GM18951 (cell line): ENCODE measurements at regions not wholly inside any gene's neighbourhood (a gene's known extent, or its start where the extent isn't known, plus 50 kb on each side); places are given as distances from the start of the nearest gene placed in this dataset.
"Not testable (repeated sequence)": the region's sequence is repeated elsewhere in the genome, so short reads cannot be mapped to it uniquely, and the experiment has no call there.

Experiments used
- POLR2A ChIP-seq: IDR thresholded peaks from 4 replicates; pipeline ENCODE4 v1.6.1; 2011; ENCODE audit warnings: mild to moderate bottlenecking; ENCODE audit not compliant: insufficient read length, insufficient read depth; ENCODE audit errors: extremely low read depth
- in situ Hi-C: fragments of 300-500 bp; cut with MboI; formaldehyde crosslinking; loops from one replicate; pipeline ENCODE4 v1.12.0; 2022; ENCODE audit warnings: low sequenced_read_pairs, mixed read lengths, inconsistent platforms; ENCODE audit not compliant: unreplicated experiment

DNA sequence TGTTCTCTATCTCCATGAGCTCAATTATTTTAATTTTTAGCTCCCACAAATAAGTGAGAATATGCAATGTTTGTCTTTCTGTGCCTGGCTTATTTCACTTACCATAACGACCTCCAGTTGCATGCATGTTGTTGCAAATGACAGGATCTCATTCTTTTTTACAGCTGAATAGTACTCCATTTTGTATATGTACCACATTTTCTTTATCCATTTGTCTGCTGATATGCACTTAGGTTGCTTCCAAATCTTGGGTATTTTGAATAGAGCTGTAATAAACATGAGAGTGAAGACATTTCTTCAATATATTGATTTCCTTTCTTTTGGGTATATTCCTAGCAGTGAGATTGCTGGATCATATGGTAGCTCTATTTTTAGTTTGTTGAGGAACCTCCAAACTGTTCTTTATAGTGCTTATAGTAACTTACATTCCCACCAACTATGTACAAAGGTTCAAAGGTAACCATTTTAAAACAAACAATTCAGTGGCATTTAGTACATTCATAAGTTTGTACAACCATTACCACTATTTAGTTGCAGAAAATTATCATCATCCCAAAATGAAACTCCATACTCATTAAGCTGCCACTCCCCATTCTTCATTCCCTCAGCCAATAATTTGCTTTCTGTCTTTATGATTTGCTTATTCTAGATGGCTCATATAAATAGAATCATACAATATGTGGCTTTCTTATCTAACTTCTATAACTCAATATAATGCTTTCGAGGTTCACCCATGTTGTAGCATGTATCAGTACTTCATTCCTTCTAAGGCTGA, 255.9 kb upstream of the NFIA start:
- in situ Hi-C loops, result no loop called here
- no peak for TF ChIP-seq POLR2A

DNA sequence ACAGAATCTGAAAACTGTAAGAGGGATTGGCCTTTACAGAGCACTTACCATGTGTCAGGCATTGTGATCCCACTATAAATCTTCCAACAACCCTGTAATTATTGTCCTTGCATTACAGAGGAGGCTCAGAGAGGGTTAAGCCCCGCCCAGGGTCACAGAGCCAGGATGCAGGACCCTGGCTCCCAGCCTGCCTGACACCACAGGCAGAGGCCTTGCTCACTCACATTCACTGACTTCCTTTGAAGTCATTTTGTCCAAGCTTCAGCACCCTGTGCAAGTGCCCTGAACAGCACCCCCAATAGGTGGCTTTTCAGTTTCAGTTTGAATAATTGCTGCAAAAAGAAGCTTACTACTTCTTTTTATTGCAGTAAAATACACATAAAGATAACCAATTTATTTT, 256.8 kb upstream of the NFIA start:
- in situ Hi-C loops, result no loop called here
- TF ChIP-seq POLR2A, result no peak

DNA sequence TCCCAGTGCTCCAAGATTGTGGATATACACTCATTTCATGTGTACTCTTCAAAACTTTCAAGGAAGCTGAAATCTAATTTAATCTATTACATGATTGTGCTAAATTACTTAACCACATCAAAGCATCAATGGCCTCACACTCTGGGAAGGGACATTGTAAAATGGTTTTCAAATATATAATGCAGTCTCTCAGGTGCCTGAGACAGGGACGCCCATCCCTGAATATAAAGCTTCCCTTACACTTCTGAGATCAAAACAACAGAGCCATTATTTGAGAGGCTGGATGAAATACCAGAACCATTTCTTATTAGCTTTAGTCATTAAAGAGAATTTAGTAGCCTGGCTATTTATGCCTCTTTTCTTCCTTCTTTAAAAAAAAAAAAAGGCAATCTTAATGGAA, 259.2 kb upstream of the NFIA start:
- no peak for TF ChIP-seq POLR2A

DNA sequence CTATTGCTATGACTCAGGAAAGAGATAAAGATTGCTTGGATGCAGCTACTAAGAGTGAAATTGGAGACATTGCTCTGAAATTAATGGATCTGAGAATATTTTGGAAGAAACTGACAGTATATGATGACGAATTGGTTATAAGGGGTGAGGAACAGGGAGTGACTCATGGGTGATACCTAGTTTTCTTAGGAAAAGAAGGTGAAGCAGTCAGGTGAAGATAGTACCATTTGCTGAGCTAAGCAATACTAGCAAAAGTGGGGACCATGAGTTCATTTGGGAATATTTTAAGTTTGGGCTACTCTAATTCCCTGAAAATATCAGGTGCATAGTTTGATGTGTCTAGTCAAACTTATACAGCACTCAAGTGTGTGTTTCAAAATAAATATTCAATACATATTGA, 260.1 kb upstream of the NFIA start:
- in situ Hi-C loops, result no loop called here
- TF ChIP-seq POLR2A, result no peak

More for the DNA sequence above, 259.2 kb upstream of the NFIA start:
- in situ Hi-C loops, result no loop called here

DNA sequence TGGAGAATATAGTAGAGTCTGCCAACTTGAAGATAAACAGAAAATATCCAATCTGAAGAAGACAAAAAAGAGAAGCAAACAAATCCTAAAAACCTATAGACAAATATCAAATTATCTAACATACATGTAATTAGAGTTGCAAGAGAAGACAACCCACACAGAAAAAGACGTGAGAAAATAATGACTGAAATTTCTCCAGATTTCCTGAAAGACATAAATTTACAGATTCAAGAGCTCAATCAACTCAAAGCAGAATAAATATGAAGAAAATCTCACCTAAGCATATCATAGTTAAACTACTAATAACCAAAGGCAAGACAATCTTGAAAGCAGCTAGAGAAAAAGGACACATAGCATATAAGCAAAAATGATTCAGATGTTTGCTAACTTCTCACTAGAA, 261.2 kb upstream of the NFIA start:
- in situ Hi-C loops, result no loop called here
- no peak for TF ChIP-seq POLR2A

DNA sequence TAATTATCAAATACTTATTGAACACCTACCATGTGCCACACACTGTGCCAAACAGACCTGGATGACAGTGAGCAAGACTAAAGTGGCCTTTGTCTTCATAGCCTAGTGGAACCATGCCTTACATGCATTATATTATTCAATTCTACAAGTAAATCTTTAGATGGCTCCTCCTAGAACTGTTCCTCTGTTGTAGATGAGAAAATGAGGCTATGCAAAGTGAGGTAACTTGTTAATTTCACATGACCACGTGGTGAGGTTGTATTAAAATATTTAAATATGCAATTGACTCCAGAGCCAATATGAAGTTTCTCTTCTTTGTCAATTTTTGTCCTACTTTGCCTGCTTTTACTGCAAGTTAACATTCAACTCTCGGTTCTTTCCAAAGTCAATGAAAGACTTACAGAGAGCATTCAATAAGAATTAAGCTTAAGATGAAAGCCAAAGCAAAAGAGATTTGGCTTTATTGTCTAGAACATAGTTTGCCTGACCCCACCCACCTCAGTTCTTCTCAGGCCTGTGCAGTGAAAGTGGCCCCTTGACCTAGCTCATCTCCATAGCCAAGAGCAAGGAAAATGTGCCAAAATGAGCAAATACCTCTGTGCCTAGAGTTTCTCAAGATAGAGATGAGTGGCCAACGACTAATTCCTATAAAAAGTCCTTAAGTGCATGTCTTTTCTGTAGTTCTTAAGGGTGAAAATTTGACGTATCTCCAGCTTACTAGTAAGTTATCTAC, 263.2 kb upstream of the NFIA start:
- in situ Hi-C loops, result no loop called here
- TF ChIP-seq POLR2A, result no peak

DNA sequence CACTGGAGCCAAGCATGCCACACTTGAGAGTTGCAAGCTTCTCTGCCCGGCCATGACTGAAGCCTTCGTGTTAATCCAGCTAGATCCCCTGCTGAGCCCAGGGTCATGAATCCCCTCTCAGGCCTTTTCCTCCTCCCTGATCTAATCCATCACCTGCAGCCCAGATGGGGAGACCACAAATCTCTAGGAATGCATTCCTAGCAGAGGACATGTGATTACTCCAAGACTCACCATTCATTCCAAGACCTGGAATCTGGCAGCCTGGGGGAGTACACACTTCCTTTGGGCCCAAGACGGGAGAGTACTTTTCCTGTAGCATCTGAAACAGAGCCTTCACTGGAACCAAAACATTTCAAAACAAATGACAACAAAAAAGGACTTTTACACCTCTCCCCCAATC, 269.3 kb upstream of the NFIA start:
- TF ChIP-seq POLR2A, result no peak
- in situ Hi-C loops, result no loop called here

DNA sequence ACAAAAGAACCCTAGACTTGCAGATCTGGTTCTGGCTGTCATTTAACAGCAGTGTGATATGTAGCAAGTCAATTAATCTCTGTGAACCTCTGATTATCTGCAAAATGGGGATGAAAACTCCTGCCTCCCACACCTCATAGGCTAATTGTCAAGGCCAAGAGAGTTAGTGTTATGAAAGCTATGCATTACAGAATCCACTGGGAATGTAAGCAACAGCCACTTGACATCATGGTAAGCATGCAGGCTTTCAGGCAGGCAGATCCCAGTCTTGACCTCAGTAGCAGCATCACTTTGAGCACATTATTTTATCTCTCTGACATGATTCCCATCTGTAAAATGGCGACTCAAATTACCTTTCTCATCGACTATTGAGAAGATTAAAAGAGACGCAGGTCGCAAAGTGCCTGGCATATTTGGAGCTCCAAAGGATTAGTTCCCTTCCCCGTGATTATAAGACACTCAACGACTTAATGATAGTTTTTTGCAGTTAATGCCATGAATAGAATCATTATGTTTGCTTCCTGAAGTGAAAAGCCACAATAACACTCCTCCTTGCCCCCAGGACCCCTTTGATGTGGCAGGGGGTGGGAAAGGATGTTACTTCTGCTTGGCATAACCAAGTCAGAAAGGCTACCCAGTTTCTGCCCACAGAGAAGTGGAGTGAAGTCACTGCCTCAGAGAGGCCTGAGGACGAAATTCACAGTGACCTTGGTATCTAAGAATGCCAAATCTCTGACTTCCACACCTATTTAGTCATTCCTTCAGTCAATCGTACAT, 273.0 kb upstream of the NFIA start:
- no peak for TF ChIP-seq POLR2A
- in situ Hi-C loops, result no loop called here

DNA sequence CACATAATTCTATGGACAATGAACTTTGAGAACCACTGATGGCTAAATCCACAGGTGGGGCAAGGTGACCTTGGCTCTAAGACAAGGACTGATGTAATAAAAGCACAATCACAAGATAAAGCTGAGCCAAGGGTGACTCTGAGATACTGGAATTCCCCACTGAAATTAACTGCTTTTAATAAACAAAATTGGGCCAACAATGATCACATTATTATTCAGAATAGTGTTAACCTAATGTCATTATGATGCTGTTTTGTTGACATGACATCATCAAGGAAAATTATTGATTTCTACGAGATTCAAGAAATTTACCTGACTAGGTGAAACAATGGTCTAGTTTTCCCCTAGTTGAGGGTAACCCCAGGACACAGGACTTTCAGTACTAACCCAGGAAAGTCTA, 273.7 kb upstream of the NFIA start:
- in situ Hi-C loops, result no loop called here
- no peak for TF ChIP-seq POLR2A

DNA sequence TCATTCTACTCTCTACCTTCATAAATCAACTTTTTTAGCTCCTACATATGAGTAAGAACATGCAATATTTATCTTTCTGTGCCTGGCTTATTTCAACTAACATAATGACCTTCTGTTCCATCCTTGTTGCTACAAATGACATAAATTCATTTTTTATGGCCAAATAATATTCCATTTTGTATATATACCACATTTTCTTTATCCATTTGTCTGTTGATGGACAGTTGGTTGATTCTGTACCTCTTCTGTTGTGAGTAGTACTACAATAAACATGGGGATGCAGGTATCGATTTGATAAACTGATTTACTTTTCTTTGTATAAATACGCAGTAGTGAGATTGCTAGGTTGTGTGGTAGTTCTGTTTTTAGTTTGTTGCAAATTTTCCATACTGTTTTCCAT, 279.5 kb upstream of the NFIA start:
- in situ Hi-C loops, result no loop called here
- no peak for TF ChIP-seq POLR2A

DNA sequence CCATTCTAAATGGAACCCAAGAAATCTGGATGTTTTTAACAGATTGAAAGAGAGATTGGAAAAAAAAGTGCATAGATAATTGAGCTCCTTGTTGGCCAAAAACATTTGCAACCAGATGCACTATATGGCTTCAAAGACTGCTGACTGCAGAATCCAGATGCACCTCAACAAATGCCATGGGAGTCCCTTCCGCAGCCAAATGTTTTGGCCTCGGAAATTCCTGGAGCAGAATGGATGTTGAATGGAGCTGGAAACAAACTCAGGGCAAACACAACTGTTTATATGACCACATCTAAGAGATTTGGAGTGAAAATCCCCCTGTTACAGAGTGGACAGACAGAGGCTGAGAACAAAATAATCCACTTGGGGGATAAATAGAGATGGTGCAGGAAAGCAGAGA, 285.0 kb upstream of the NFIA start:
- no peak for TF ChIP-seq POLR2A
- in situ Hi-C loops, result no loop called here

DNA sequence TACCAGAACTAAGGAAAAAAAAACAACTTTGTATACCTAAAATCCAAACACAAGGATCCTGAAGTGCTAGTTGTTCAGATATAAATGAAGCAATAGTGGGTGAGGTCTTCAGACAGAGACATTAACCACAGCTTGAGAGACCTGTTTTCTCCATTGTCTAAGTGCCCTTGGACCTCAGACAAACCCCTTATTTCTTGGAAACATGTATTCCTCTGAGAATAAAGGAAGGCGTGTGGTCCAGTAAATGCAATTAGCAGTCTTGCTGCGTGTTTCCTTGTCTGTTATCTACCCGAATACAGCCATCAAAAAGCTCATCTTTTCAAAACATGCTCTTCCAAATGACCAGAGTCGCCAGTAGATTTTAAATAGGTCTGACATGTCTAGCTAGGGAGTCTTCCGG, 291.1 kb upstream of the NFIA start:
- in situ Hi-C loops, result no loop called here
- TF ChIP-seq POLR2A, result no peak

DNA sequence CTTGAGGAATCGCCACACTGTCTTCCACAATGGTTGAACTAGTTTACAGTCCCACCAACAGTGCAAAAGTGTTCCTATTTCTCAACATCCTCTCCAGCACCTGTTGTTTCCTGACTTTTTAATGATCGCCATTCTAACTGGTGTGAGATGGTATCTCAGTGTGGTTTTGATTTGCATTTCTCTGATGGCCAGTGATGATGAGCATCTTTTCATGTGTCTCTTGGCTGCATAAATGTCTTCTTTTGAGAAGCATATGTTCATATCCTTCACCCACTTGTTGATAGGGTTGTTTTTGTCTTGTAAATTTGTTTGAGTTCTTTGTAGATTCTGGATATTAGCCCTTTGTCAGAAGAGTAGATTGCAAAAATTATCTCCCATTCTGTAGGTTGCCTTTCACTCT, 309.3 kb upstream of the NFIA start:
- in situ Hi-C loops, result not testable (repeated sequence)

DNA sequence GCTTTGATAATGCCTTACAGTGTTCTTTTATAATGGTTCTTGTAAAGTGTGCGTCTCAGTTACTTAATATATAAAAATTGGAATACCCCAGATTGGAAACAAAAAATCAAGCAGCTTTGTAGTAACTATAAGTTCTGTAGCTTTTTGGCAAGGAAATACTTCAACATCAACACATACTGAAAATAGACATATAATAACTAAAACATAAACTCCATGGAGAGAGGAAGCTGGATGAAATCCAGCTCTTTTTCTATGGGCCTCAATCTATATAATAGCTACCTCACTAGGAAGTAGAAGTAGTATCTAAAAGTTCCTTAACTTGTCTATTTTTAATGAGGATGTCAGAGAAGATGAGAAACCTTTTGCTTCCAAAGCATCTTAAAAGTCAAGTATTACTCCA, 313.3 kb upstream of the NFIA start:
- in situ Hi-C loops, result no loop called here
- TF ChIP-seq POLR2A, result no peak
